AG09319 (cell line): ENCODE measurements at regions not wholly inside any gene's neighbourhood (a gene's known extent, or its start where the extent isn't known, plus 50 kb on each side); places are given as distances from the start of the nearest gene placed in this dataset.

Experiments
- DNase-seq: peaks from one replicate; pipeline ENCODE4 v3.0.0-alpha.2; 2010; ENCODE audit warnings: low read depth; ENCODE audit errors: extremely low read depth
- CTCF ChIP-seq: IDR thresholded peaks from 2 replicates; pipeline ENCODE4 v1.5.1; 2011; ENCODE audit warnings: low read depth, mild to moderate bottlenecking, inconsistent platforms, low read length, moderate library complexity

GRCh38 chr2:74043345-74044329 is 58.9 kb downstream of the TET3 start:
- no peak for TF ChIP-seq CTCF
- DNase-seq: no peak

DNA sequence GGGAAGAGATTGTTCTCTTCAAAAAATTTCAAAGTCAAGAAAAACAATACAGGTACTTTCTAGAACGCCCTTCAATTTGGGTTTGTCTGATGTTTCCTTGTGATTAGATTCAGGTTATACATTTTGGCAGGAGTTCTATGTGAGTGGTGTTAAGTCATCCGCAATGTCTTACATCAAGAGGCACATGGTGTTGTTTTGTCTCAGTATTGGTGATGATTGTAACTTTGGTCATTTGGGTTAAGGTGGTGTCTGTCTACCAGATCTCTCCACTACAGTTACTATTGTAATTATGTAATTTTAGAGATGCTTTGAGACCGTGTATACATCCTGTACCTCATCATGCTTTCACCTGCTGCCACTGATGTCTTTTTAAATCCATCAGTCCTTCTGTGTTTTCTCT is 60.3 kb downstream of the TET3 start:
- DNase-seq: no peak
- TF ChIP-seq CTCF: no peak

DNA sequence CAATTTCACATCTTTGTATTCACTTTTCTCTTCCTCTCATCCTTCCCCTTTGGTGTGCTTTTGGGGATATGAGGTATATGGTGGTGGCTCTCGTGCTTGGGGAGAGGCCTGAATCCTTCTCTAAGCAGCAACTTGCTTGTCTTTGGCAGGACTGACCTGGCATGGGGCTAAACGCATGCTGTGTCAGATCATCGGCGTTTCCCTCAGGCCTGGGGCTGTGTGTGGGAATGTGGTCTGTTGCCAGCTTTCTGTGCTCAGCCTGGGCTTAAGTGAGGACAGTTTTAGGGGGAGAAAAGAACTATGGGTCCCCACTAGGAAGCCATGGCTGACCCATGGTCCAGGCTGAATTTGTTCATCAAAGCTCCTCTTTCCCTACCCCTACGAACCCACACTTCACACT is 60.7 kb downstream of the TET3 start:
- no peak for DNase-seq
- TF ChIP-seq CTCF: no peak

DNA sequence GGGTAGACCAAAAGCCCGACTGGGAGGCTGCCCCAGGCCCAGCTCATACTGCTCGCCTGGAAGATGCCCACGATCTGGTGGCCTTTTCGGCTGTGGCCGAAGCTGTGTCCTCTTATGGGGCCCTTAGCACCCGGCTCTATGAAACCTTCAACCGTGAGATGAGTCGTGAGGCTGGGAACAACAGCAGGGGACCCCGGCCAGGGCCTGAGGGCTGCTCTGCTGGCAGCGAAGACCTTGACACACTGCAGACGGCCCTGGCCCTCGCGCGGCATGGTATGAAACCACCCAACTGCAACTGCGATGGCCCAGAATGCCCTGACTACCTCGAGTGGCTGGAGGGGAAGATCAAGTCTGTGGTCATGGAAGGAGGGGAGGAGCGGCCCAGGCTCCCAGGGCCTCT is 61.7 kb downstream of the TET3 start:
- no peak for DNase-seq
- TF ChIP-seq CTCF: no peak

DNA sequence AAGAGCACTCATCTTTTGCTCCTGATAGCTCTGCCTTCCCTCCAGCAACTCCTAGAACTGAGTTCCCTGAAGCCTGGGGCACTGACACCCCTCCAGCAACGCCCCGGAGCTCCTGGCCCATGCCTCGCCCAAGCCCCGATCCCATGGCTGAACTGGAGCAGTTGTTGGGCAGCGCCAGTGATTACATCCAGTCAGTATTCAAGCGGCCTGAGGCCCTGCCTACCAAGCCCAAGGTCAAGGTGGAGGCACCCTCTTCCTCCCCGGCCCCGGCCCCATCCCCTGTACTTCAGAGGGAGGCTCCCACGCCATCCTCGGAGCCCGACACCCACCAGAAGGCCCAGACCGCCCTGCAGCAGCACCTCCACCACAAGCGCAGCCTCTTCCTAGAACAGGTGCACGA is 62.4 kb downstream of the TET3 start:
- no peak for TF ChIP-seq CTCF
- no peak for DNase-seq

- DNase-seq: no peak
- no peak for TF ChIP-seq CTCF
Measured at GRCh38 chr2:74048147-74048546, 63.4 kb downstream of the TET3 start.

GRCh38 chr2:74048843-74049519 is 64.3 kb downstream of the TET3 start:
- TF ChIP-seq CTCF: no peak
- no peak for DNase-seq
